Activated T-cell treated with anti-CD3 and anti-CD28 coated beads, Interleukin-2, amount 50 U/mL, for 72 hours (primary cell): ENCODE measurements at regions not wholly inside any gene's neighbourhood (a gene's known extent, or its start where the extent isn't known, plus 50 kb on each side); places are given as distances from the start of the nearest gene placed in this dataset.
"Not testable (repeated sequence)": the region's sequence is repeated elsewhere in the genome, so short reads cannot be mapped to it uniquely, and the experiment has no call there.

Experiments used
- ATAC-seq, 2 donors: fragments of 150-1000 bp; cut with Tn5 transposase; replicated peaks in 1 of 2; 2 replicates each; pipeline ENCODE4 v1.10.0; 2021; ENCODE audit warnings: moderate library complexity in 2 of 2, mild to moderate bottlenecking in 1 of 2
- DNase-seq, 2 donors: peaks; one replicate each; pipeline ENCODE4 v3.0.0; 2021 to 2022; ENCODE audit warnings: mixed read lengths in 1 of 2
- H3K27ac Mint-ChIP-seq: one replicate; pipeline ENCODE4 v1.8.0; 2022; ENCODE audit warnings: mild to moderate bottlenecking, moderate library complexity, mixed read lengths
- H3K27me3 Mint-ChIP-seq: one replicate; pipeline ENCODE4 v1.8.0; 2022; ENCODE audit warnings: low read depth, mixed read lengths
- H3K36me3 Mint-ChIP-seq, 2 donors: one replicate each; pipeline ENCODE4 v1.8.0; 2022; ENCODE audit warnings: mixed read lengths in 2 of 2, mild to moderate bottlenecking in 1 of 2; ENCODE audit not compliant: insufficient read depth in 2 of 2
- H3K4me1 Mint-ChIP-seq: one replicate; pipeline ENCODE4 v1.8.0; 2022; ENCODE audit warnings: low read depth, mixed read lengths
- H3K4me3 Mint-ChIP-seq, 2 donors: one replicate each; pipeline ENCODE4 v1.8.0; 2022; ENCODE audit warnings: mild to moderate bottlenecking in 2 of 2, mixed read lengths in 2 of 2, moderate library complexity in 2 of 2
- H3K9me3 Mint-ChIP-seq, 2 donors: one replicate each; pipeline ENCODE4 v1.8.0; 2022; ENCODE audit warnings: mixed read lengths in 2 of 2

DNA sequence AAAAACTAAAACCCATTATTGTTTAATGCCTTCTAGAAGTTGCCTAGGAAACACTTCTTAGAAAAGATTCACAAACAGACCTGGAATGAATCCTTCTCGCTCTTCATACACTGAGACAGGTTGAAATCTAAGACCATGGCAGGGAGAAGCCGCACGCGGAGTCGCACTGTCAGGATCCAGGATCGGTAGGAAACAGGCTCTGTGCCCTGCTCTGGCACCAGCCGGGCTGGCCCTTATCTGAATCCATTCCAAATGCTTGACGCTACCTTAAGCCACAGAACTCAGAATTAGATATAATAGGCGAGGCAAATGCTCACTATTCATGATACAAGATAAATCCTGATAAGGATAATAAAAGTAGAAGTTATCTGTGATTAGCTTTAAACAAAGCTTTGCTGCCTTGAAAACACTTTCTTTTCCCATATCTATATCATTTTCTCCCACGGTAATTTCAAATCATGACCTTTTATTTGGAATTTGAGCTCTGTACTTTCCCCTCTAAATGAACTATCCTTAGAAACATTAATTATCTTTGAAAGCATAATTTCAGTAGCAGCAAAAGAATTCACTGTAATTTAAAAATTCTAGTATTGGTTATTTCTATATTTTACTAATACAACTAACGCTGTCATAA is 385.6 kb downstream of the IRS2 start:
- no peaks in the 10 kb centered on the region for H3K36me3 Mint-ChIP-seq
- H3K4me3 Mint-ChIP-seq, result no peak overlapping the region
- H3K4me1 Mint-ChIP-seq, result no peaks in the 10 kb centered on the region
- H3K27ac Mint-ChIP-seq, result no peak overlapping the region
- no peak for ATAC-seq
- peaks cover 1 to 3% of the 10 kb centered on the region in 2 donors for H3K9me3 Mint-ChIP-seq
- DNase-seq, result no peak
- H3K27me3 Mint-ChIP-seq, result peaks cover 4% of the 10 kb centered on the region

DNA sequence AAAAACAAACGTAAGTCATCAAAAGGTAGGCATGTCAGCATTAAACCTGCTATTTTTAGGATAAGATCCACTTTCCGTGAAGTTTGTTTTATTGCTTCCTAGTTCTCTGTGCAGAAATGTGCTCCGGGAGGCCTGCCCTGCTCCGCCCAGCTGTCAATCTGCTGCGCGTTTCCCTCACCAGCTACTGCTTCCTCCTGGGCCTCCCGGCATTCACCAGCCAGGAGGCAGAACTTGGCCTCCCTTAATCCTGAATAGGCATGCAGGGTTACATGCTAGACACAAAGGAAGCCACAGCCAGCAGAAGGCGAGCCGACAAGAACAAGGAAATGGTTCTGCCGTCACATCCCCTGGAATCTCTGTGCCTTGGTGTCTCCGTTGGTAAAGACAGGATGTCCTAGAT is 386.2 kb downstream of the IRS2 start:
- ATAC-seq (no peak), DNase-seq (no peak)
- Mint-ChIP-seq H3K27ac (no peak overlapping the region), H3K4me3 (no peak overlapping the region), H3K9me3 (peaks cover 1 to 3% of the 10 kb centered on the region in 2 donors), H3K27me3 (peaks cover 4% of the 10 kb centered on the region), H3K36me3 (no peaks in the 10 kb centered on the region), H3K4me1 (no peaks in the 10 kb centered on the region)

DNA sequence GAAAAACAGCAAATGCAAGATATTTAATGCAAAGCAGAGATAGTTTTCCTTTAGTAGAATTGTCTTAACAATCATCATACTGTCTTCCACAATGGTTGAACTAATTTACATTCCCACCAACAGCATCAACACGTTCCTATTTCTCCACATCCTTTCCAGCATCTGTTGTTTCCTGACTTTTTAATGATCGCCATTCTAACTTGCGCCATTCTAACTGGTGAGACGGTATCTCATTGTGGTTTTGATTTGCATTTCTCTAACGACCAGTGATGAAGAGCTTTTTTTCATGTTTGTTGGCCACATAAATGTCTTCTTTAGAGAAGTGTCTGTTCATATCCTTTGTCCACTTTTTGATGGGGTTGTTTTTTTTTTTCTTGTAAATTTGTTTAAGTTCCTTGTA is 388.3 kb downstream of the IRS2 start:
- H3K27ac Mint-ChIP-seq, DNase-seq, ATAC-seq, H3K27me3 Mint-ChIP-seq, H3K4me3 Mint-ChIP-seq, H3K4me1 Mint-ChIP-seq, H3K36me3 Mint-ChIP-seq, H3K9me3 Mint-ChIP-seq: not testable (repeated sequence)

DNA sequence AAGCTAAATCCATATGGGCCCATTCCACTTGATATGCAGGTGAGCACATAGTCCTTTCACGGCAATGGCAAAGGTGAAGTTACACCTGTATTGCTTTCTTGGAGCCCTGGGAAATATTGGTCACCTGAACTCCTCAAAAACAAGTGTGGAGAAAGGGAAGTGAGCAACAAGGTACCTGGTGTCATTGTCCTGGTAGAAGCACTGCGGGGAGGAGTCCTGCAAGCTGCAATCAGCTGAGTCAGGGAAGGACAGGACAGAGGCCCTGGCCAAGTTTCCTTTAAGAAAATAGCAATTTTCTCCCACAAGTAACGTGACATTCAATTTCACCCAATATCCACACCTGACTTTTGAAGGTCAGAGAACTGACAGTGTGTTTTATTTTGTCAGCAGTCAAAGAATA is 389.1 kb downstream of the IRS2 start:
- no peak overlapping the region for H3K4me3 Mint-ChIP-seq
- ATAC-seq (no peak), DNase-seq (no peak)
- no peak overlapping the region for H3K27ac Mint-ChIP-seq
- H3K9me3 Mint-ChIP-seq, result peaks cover 3% of the 10 kb centered on the region in 2 donors
- peaks cover 6% of the 10 kb centered on the region for H3K27me3 Mint-ChIP-seq
- no peaks in the 10 kb centered on the region for H3K36me3 Mint-ChIP-seq
- no peaks in the 10 kb centered on the region for H3K4me1 Mint-ChIP-seq

DNA sequence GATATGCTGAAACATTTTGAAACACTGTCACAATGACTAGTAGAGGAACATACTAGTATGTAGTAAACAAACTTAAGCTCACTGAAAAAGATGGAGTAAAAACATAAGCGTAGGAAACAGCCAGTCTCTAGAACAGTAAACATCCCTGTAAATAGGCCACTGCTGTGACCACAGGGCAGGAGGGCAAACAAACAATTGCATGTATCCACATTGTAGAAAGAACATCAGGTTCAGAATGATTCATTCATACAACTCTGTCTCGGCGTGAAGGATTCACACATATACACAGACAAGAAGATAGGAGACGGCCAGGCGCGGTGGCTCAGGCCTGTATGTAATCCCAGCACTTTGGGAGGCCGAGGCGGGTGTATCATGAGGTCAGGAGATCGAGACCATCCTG is 390.1 kb downstream of the IRS2 start:
- ATAC-seq (no peak), DNase-seq (no peak)
- H3K4me3 Mint-ChIP-seq, result no peak overlapping the region
- no peak overlapping the region for H3K27ac Mint-ChIP-seq
- H3K4me1 Mint-ChIP-seq, result no peaks in the 10 kb centered on the region
- no peaks in the 10 kb centered on the region for H3K36me3 Mint-ChIP-seq
- peaks cover 16% of the 10 kb centered on the region for H3K27me3 Mint-ChIP-seq
- peaks cover 2% of the 10 kb centered on the region in 2 donors for H3K9me3 Mint-ChIP-seq

DNA sequence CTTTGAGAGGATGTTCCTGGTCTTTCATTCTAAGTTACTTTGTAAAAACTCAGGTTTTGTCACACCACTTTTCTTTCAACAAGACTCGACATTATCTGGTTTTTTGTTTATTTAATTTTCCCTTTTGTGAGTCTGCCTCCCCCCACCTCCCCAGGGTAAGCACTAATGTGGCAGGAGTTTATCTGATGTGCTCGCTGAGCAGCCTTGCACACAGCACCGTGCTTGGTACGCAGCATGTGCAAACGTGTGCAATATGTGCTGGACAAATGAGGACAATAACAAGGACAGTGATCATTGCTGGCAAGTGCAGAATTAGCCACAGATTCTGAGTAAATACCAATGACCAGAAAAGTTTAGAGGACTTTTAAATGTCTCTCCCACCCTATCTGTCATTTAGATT is 391.4 kb downstream of the IRS2 start:
- DNase-seq, result no peak
- no peak for ATAC-seq
- no peak overlapping the region for H3K27ac Mint-ChIP-seq

DNA sequence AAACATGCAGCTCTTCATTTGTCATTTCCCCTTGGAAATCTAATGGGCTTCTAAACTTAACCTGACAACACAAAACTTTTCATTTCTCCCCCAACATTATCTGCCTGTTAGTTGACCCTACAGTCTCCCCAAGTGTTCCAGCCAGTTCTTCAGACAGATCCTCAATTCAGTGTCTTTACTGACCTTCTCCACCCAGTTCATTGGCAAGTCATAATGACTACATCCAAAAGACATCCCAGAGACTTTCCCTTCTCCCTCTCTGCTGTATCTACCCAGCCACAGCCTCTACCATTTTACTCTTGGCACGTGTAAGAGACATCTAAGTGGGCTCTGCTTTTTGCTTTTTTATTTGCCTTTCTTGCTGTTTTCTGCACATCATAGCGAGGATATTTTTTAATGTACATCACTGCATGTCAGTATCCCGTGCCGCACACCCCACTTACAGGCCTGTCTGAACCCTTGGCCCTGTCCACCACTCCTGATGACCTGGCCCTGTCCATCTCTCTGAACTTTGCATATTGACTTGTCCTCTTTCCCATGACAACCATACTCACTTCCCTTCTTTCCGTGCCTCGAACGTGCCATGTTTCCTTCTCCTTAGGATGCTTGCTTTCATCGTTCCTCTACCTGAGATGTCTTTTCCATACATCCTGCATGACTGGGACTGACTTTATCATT is 391.9 kb downstream of the IRS2 start:
- no peak for ATAC-seq
- DNase-seq, result no peak
- Mint-ChIP-seq H3K4me1 (no peaks in the 10 kb centered on the region), H3K36me3 (no peaks in the 10 kb centered on the region), H3K4me3 (no peak overlapping the region), H3K27ac (no peak overlapping the region), H3K27me3 (peaks cover 18% of the 10 kb centered on the region), H3K9me3 (peaks cover 2% of the 10 kb centered on the region in 2 donors)

More for the DNA sequence above, 391.4 kb downstream of the IRS2 start:
- Mint-ChIP-seq H3K9me3 (peaks cover 2% of the 10 kb centered on the region in 2 donors), H3K4me1 (no peaks in the 10 kb centered on the region), H3K4me3 (no peak overlapping the region), H3K36me3 (no peaks in the 10 kb centered on the region), H3K27me3 (peaks cover 18% of the 10 kb centered on the region)

- no peaks in the 10 kb centered on the region for H3K36me3 Mint-ChIP-seq
- no peaks in the 10 kb centered on the region for H3K4me1 Mint-ChIP-seq
- peaks cover 0 to 2% of the 10 kb centered on the region in 2 donors for H3K9me3 Mint-ChIP-seq
- H3K4me3 Mint-ChIP-seq, result no peak overlapping the region
- H3K27me3 Mint-ChIP-seq, result peaks cover 18% of the 10 kb centered on the region
- ATAC-seq (no peak), DNase-seq (no peak)
- no peak overlapping the region for H3K27ac Mint-ChIP-seq
Observed at GRCh38 chr13:109393045-109393444, 393.3 kb downstream of the IRS2 start.

- Mint-ChIP-seq H3K4me3 (no peak overlapping the region), H3K27me3 (peaks cover 13% of the 10 kb centered on the region), H3K9me3 (peaks cover 0 to 2% of the 10 kb centered on the region in 2 donors), H3K4me1 (no peaks in the 10 kb centered on the region), H3K27ac (no peak overlapping the region), H3K36me3 (no peaks in the 10 kb centered on the region)
- DNase-seq (no peak), ATAC-seq (no peak)
Observed at GRCh38 chr13:109390391-109390790, 396.0 kb downstream of the IRS2 start.

DNA sequence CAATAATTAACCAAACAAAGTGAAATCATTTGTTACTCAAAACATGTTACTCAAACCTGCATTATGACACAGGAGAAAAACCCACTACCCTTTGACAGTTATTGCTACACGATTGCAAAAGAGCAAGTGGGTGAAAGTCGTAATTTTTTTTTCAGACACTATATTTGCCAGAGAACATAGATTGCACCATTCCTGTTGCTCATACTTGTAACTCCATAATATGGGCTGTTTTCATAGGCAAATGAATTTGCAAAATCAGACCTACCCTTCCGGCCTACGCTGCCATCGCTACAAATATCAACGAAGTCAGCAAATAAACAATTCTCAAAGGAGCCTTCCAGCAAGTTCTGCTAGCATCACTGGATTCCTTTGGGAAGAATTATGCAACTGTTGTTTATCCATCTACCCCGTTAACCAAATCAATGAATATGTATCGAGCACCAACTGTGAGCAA is 396.5 kb downstream of the IRS2 start:
- H3K36me3 Mint-ChIP-seq, result no peaks in the 10 kb centered on the region
- no peak overlapping the region for H3K27ac Mint-ChIP-seq
- H3K4me3 Mint-ChIP-seq, result no peak overlapping the region
- no peaks in the 10 kb centered on the region for H3K4me1 Mint-ChIP-seq
- H3K27me3 Mint-ChIP-seq, result peaks cover 13% of the 10 kb centered on the region
- H3K9me3 Mint-ChIP-seq, result peaks cover 0 to 2% of the 10 kb centered on the region in 2 donors
- no peak for ATAC-seq
- no peak for DNase-seq

- no peak for ATAC-seq
- DNase-seq, result no peak
- Mint-ChIP-seq H3K27ac (no peak overlapping the region), H3K36me3 (no peaks in the 10 kb centered on the region), H3K4me1 (no peaks in the 10 kb centered on the region), H3K4me3 (no peak overlapping the region), H3K9me3 (peaks cover 0 to 2% of the 10 kb centered on the region in 2 donors), H3K27me3 (peaks cover 13% of the 10 kb centered on the region)
Observed at GRCh38 chr13:109389456-109389855, 396.9 kb downstream of the IRS2 start.

GRCh38 chr13:109387471-109387870 is 398.9 kb downstream of the IRS2 start:
- ATAC-seq (no peak), DNase-seq (no peak)
- Mint-ChIP-seq H3K4me3 (no peak overlapping the region), H3K4me1 (no peaks in the 10 kb centered on the region), H3K36me3 (no peaks in the 10 kb centered on the region), H3K27me3 (peaks cover 13% of the 10 kb centered on the region), H3K27ac (no peak overlapping the region), H3K9me3 (peaks cover 0 to 2% of the 10 kb centered on the region in 2 donors)

GRCh38 chr13:109385242-109385560 is 401.2 kb downstream of the IRS2 start:
- no peak overlapping the region for H3K27ac Mint-ChIP-seq
- H3K27me3 Mint-ChIP-seq, result peaks cover 5% of the 10 kb centered on the region
- no peak overlapping the region for H3K4me3 Mint-ChIP-seq
- H3K4me1 Mint-ChIP-seq, result no peaks in the 10 kb centered on the region
- H3K36me3 Mint-ChIP-seq, result no peaks in the 10 kb centered on the region
- ATAC-seq, result no peak
- DNase-seq, result no peak
- peaks cover 0 to 4% of the 10 kb centered on the region in 2 donors for H3K9me3 Mint-ChIP-seq
